ENCODE measurements at regions not wholly inside any gene's neighbourhood (a gene's known extent, or its start where the extent isn't known, plus 50 kb on each side); places are given as distances from the start of the nearest gene placed in this dataset.

DNA sequence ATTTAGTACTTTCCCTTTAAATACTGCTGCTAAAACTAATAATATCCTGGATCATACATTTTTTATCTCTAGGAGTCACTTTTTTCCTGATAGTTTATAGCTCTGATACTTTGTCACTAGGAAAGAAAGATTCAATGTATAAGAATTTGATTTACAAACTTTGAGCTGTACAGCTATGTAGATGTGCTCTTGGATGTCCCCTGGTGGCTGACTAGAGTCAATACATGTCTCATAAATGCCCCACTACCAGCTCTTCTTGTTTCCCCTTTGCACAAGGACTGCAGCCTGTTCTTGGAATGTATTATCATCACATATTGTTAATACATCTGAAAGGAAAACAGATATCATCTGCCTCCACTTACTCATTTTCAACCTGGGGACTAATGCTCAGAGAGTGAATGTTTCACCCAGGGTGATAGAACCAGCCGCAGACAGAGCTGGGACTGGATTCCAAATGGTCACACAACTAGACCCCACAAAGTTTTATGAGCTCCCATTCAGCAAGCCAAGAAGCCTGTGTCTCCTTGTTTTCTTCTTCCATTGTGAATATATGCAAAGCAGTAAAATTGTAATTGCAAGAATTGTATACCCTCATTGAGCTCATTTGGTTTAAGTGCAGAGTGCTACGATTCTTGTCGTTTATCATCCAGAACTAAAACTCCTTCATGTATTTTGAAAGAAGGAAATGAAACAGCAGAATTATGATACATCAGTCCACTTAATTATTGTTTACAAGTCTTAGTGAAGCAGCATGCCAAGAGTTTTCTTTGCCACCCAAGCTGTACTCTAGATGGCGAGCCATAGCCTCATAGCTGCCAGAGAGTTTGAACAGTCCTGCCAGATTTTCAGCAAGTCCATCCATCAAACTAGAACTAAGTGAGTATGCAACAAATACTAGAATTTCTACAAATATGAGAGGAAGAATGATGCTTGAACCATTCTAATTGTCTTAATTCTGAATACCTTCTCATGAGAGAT, 261.6 kb upstream of the LMCD1 start:
- in situ Hi-C loops (cut with MboI; ENCODE audit: low sequenced_read_pairs): no loop called here

DNA sequence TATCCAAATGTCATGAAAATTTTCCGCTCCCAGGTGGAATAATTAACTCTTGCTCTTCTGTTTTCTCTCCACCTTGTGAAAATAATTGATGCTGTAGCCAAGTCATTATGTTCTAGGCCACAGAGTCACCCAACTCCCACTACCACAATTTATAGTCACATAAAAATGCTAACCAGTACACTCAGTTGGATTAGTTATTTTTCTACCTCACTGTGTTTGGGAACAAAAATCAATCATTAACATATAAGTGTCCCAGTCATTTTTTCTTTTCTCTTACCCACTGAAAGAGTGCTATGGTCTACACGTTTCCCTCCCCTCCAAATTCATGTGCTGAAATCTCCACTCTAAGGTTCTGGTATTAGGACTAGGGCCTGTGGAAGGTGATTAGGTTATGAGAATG, 255.6 kb upstream of the LMCD1 start:
- in situ Hi-C loops (cut with MboI; ENCODE audit: low sequenced_read_pairs): no loop called here

DNA sequence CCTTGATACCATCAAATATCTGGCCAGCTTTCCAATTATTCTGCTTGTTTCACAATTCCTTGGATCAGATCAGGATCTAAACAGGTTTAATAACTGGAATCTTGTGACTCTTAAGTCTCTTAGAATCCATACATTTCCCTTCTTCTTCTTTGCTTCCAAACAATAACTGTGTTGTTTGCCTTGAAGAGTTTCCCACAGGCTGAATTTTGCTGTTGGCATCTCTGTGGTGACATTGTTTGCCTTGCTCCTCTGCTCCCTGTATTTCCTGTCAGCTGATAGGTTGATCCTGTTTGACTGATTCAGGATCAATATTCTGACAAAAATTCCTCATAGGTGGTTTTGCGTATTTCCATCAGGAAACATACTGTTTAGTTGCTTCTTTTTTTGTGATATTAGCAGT, 248.4 kb upstream of the LMCD1 start:
- in situ Hi-C loops (cut with MboI; ENCODE audit: low sequenced_read_pairs): no loop called here

DNA sequence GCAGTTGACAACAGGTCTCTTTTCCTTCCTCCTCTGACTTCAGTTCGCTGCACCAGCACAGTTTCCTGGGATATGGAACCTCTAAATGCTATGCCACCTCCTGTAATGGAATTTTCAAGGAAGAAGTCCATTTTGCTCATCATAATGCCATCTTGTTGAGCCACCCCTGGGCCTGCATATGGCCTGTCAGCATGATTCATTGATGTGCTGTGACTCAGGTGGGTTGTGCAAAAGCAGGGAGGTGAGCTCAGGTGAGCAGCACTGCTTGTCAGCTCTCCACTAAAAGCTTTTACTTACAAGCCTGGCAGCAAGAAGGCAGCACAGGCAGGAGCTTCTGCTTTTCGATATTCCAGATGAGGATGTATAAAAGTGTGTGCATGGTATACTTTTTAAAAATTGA, 247.1 kb upstream of the LMCD1 start:
- in situ Hi-C loops (cut with MboI; ENCODE audit: low sequenced_read_pairs): no loop called here

DNA sequence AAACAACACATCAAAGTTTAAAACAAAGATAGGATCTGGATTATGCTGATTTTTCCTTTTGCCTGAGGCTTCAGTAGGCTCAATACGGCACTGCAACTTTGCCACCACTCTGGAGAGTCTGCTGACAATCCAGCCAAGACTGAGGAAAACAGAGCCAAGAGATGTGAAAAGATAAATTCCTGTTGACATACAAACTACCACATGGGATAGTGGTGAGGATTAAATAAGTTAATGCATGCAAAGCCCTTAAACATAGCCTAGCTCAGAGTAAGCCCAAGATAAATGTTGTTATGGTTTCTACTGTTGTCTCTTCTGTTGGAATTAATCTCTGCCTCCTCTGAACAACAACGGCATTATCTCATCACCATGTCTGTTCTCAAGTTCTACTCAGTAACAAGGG, 245.9 kb upstream of the LMCD1 start:
- in situ Hi-C loops (cut with MboI; ENCODE audit: low sequenced_read_pairs): no loop called here

DNA sequence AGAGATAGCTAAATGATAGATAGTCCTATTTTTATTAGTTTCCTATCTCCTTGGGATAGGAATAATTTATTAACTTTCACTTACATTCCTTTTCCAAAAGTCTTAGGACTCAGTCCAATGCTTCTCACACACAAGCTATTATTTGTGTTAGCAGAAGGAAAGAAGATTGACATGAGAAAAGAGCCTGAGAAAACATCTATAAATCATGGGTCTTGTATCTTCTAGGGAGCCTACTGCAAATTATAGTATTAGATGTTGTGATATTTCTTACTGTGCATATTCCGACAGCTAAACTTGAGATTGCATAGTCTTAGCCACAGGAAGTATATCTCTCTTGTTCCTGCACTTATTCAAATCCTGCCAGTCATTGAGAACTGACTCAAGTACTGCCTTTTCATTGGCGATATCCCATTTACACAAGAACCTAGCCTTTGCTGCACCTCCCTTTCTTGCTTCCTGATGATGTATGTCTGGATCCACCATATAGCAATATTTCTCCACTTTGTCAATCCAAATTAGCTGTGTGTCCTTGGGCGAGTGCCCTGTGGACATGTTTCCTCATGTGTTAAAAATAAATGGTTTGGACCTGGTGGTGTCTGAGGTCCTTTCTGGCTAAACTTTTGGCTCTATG, 245.1 kb upstream of the LMCD1 start:
- in situ Hi-C loops (cut with MboI; ENCODE audit: low sequenced_read_pairs): no loop called here

DNA sequence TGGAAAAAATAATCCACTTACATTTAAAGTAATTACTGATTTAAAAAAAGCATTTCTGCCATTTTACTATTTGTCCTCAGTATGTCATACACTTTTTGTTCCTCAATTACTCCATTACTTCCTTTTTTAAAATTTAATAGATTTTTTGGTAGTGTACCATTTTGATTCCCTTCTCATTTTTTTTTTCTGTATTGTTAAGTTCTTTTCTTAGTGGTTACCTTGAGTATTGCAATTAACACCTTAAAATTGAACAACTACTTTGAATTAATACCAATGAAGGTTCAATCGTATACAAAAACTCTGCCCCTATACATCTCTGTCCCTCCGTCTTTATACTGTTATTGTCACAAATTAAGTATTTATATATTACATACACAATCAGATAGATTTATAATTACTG, 240.6 kb upstream of the LMCD1 start:
- in situ Hi-C loops (cut with MboI; ENCODE audit: low sequenced_read_pairs): no loop called here

DNA sequence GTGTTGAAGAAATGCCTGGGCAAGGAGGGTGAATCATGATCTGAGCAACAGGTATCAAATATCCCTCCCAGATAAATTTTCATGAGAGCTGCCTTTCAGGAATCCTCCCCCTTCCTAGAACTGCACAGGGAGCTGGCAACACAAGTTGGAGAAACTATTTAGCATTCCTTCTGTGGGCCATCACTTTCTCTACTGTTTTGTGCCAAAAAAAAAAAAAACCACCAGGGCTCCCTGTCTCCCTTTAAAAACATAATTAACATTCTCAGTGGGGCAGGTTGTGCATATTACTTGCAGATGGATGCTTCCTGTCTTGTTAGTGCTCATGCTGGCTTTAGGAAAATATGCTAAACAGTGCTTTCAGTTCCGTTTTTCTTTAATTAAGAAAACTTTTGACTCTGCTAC, 234.9 kb upstream of the LMCD1 start:
- in situ Hi-C loops (cut with MboI; ENCODE audit: low sequenced_read_pairs): no loop called here

DNA sequence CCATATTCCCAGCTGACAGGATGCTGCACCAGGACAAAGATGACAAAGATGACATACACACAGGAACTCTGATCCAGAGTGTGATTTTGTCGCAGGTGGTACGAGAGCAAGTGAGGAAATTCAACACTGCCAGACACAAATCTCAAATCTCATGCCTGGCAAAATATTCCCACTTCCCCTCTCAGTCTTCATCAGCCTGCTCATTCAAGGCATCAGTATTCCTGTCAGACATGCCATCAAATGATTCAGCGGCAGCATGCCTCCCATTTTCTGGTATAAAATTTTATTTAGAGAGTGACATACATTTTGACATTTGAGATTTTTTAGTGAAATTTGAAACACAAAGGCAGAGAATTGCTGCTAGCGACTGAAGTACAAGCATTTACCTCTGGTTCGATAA, 228.1 kb upstream of the LMCD1 start:
- in situ Hi-C loops (cut with MboI; ENCODE audit: low sequenced_read_pairs): no loop called here

DNA sequence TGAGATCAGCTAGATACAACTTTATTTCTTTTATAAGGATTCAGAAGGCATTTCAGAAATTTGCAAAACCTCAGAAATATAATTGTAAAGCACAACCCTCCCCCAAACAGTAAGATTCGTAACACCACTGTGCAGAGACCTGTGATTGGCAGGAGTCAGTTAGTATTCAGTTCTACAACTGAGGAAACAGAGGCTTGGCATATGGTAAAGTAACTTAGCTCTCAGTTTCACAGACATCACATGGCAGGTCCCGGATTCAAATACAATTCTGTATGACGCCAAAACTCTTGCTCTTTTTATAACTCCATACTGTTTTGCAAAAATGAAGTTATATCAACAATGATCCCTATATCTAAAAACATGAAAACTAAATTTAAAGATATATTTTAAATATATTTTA, 225.6 kb upstream of the LMCD1 start:
- in situ Hi-C loops (cut with MboI; ENCODE audit: low sequenced_read_pairs): no loop called here

DNA sequence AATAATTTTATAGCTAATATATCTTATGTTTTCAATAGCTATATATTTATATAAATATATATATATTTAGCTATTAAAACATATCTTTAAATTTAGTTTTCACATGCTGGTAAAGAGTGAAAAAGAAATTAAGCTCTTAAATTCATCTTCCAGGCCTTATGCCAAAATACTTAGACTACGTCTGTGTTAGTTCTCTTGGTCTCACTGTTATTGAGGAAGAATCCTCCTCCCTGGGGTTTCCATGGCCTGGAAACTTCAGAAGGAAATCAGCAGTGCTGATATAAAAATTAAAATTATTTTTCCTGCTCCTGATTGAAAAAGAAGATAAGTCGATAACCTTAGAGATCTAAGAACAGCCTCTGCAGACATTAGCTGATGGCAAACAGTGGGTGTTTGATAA, 225.1 kb upstream of the LMCD1 start:
- in situ Hi-C loops (cut with MboI; ENCODE audit: low sequenced_read_pairs): no loop called here

DNA sequence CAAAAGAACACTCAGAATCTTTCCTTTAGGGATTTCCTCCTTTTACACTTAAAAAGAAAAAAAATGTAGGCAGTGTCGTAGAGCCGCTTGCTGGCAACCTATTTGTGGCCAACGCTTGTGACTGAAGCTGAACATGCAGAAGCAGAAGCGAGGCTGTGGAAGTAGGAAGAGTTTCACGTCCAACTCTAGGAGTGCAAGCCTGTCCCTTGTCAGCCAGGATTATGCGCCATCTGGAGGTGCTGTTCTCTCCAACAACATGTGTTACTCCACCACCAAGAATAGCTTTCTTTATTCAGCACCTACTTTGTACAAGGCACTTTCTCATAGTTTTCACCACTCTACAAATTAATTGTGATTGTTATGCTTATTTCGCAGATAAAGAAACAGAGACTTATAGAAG, 223.2 kb upstream of the LMCD1 start:
- in situ Hi-C loops (cut with MboI; ENCODE audit: low sequenced_read_pairs): no loop called here

DNA sequence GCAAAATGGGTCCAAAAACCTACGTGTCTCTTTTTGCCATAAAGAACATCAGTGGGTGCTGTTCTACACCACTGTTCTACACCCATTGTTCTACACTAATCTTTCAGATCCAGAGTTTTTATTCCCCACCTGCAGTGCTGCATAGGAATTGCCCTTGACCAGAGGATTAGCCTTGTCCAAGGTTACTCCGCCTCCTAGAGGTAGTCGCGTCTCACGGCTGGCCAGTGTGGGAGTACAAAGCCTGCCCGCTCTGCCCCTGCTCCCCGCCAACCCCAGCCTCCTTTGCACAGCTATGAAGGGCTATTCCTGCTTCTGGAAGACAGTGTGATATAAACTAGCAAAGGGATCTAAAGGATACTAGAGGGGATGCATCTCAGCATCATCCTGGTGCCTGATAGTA, 222.1 kb upstream of the LMCD1 start:
- in situ Hi-C loops (cut with MboI; ENCODE audit: low sequenced_read_pairs): no loop called here

DNA sequence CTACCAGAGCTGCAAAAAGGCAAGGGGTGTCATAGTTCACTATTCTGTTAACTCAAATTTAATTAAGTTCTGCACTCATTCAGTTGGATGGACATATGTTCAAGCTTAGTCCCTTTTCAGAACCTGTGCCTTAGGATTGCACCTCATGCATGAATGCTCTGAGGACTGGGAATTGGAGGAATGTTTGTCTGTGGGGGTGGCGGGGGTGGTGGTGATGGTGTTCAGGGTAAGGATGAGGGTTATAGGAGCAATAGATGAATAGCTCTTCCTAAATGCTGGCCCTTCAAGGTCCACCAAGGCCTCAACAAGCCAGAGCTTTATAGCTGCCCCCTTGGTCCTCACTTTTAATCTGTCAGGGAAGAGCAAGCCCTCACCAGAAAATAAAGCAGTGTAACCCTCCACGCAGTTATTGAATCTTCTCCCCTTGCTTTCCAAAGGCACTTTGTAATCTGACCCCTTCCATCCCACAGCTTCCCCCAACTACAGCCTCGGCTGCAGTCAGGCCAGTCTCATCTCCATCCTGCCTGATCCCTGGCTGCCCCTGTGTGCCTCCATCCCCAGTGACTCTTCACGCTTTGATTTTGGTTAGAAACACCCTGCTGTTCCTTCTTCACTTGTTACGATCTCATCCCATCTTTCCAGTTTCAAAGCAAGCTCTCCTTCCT, 221.6 kb upstream of the LMCD1 start:
- in situ Hi-C loops (cut with MboI; ENCODE audit: low sequenced_read_pairs): no loop called here

DNA sequence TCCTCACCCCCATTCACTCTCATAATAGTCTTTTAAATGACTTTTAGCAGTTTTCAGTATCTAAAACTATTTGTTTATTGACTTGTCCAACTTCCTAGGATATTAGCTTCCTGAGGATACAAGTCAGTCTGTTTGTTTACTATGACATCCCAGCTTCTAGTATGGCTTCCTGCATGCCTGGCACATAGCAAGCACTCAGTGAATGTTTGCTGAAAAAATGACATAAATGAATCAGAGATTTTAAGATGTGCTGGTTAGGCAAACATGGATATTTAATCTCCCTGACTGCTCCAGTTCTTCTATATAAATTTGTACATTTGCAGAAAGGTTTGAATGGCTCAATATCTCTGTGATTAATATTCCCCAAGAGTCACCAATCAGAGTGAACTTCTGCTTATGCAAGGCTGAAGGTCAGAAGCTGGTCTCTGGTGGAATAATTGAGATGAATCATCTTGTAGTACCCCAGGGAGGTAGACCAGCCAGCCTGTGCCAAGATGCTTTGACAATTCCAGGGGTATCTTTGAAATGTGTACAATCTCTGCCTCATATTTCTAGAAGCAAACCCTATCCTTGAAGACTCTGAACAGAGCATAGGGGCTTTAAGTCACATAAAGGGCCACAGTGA, 219.0 kb upstream of the LMCD1 start:
- in situ Hi-C loops (cut with MboI; ENCODE audit: low sequenced_read_pairs): no loop called here

DNA sequence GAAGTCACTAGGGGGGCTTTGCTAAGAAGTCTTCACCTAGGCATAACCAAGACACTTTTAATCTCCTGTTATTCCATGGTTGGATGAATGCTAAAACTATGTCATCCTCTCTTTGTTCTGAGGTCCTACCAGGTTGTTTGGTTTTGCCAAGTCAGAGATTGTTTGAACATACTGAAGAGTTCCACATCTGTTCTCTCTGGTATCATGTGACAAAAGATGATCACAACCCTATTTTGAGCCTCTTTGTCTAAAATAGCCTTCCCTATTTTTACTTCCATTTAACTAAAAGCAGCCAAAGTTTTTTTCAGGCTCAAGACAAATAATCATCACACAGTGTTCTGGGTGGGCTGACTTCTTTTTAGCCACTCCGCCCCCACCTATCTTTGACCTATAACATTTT, 218.4 kb upstream of the LMCD1 start:
- in situ Hi-C loops (cut with MboI; ENCODE audit: low sequenced_read_pairs): no loop called here

DNA sequence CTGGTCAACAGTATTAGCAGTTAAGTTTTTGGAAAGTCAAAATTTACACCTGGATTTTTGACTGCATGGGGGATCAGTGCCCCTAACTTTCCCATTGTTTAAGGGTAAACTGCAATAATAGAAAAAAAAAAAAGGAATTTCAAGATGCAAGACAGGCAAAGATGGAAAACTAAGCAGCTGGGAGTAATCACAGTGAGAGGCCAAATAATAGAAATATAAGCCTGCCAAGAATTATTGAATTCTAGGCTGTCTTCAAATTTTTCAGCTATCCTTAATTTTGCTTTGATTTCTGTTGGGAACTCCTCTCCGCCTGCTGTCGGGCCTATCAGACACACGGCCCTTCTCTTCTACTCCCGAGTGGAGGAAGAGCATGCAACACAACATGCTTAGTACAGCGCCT, 215.5 kb upstream of the LMCD1 start:
- in situ Hi-C loops (cut with MboI; ENCODE audit: low sequenced_read_pairs): no loop called here

DNA sequence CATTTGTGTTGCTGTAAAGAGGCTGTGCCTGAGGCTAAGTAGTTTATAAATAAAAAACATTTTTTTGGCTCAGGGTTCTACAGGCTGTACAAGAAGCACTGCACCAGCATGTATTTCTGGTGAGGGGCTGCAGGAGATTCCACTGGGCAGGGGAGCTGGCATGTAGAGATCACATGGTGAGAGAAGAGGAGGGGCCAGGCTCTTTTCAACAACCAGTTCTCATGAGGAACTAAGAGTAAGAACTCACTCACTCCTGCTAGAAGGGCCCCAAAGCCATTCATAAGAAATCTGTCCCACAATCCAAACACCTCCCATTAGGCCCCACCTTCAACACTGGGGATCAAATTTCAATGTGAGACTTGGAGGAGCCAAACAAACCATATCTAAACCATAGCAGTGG, 214.9 kb upstream of the LMCD1 start:
- in situ Hi-C loops (cut with MboI; ENCODE audit: low sequenced_read_pairs): no loop called here

DNA sequence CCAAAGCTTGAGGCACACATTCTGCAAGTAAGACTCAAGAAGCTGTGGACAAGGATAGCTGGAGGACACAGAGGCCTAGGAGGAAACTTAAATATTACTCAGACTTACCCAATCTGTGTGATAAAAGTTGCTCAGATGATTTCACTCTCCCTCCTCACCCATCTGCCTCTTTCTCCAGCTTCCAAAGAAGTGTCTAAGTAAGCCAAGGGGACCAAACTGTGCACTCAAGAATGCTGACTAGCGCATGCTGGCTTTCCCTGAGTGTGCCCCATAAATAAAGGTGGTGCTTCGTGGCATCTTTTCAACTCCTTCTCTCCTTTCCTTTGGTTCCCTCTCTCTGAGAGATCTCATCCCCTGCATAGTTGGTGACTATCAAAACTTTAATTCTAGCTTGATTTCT, 211.0 kb upstream of the LMCD1 start:
- in situ Hi-C loops (cut with MboI; ENCODE audit: low sequenced_read_pairs): no loop called here

DNA sequence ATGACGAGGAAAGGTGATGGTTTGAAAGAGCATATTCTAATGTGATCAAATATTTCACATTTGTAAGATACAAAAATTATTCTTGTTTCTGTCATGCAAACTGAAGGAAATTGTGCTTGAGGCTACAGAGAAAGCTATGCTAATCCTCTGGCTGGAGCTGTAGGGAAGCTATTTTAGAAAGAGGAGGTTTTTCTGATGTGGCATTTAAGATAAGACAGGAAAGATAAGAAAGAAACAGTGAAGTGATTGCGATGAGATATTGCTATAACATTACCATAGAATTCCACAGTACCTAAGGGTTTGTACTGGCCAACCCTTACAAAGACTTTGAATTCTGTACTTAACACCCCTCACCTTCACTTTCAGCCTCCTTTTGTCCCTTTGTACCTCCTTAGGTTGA, 205.2 kb upstream of the LMCD1 start:
- in situ Hi-C loops (cut with MboI; ENCODE audit: low sequenced_read_pairs): no loop called here

All from hTERT RPE-1 (cell line).